HepG2 (cell line): ENCODE measurements at regions not wholly inside any gene's neighbourhood (a gene's known extent, or its start where the extent isn't known, plus 50 kb on each side); places are given as distances from the start of the nearest gene placed in this dataset.
A peak's percentile ranks its signal among the peaks of the same experiment; 100 is the strongest.

Experiments used
- ATF2 ChIP-seq: sonication (generic); formaldehyde crosslinking; IDR thresholded peaks from 2 replicates; pipeline ENCODE4 v1.4.0; 2020; ENCODE audit warnings: missing genetic modification reagents
- ATF7 ChIP-seq, 2 experiments: fragments of 450-650 bp in 1 of 2; sonication (generic) in 1 of 2; formaldehyde crosslinking in 1 of 2; IDR thresholded peaks; 2 replicates each; pipeline versions ENCODE4 v1.4.0 to v1.6.1; 2016 to 2020; ENCODE audit warnings: antibody characterized with exemption in 1 of 2, mild to moderate bottlenecking in 1 of 2, missing genetic modification reagents in 1 of 2
- BCL6 ChIP-seq: IDR thresholded peaks from 2 replicates; pipeline ENCODE4 v1.6.1; 2016; ENCODE audit warnings: missing genetic modification reagents, missing compliant biosample characterization
- ELF1 ChIP-seq: sonication (generic); formaldehyde crosslinking; IDR thresholded peaks from 2 replicates; pipeline ENCODE4 v1.4.0; 2020; ENCODE audit warnings: missing genetic modification reagents
- FOSL1 ChIP-seq: sonication (generic); formaldehyde crosslinking; IDR thresholded peaks from 2 replicates; pipeline ENCODE4 v1.9.0; 2021; ENCODE audit warnings: missing genetic modification reagents, borderline replicate concordance
- FOXP4 ChIP-seq: sonication (generic); formaldehyde crosslinking; IDR thresholded peaks from 2 replicates; pipeline ENCODE4 v1.4.0; 2020; ENCODE audit warnings: missing genetic modification reagents
- KAT2B ChIP-seq: fragments of 150-350 bp; IDR thresholded peaks from 2 replicates; pipeline ENCODE4 v1.6.1; 2014; ENCODE audit warnings: low read depth, low read length, borderline replicate concordance
- KLF11 ChIP-seq: IDR thresholded peaks from 2 replicates; pipeline ENCODE4 v1.6.1; 2016; ENCODE audit warnings: missing compliant biosample characterization
- MAFG ChIP-seq: sonication (generic); formaldehyde crosslinking; IDR thresholded peaks from 2 replicates; pipeline ENCODE4 v1.5.1; 2020; ENCODE audit warnings: mild to moderate bottlenecking, missing genetic modification reagents
- PATZ1 ChIP-seq: sonication (generic); formaldehyde crosslinking; IDR thresholded peaks from 2 replicates; pipeline ENCODE4 v1.4.0; 2020; ENCODE audit warnings: missing genetic modification reagents
- TARDBP ChIP-seq: sonication (generic); formaldehyde crosslinking; IDR thresholded peaks from 2 replicates; pipeline ENCODE4 v1.8.0; 2022; ENCODE audit warnings: mild to moderate bottlenecking, missing genetic modification reagents
- TBL1XR1 ChIP-seq: fragments of 150-350 bp; IDR thresholded peaks from 2 replicates; pipeline ENCODE4 v1.6.1; 2014; ENCODE audit warnings: borderline replicate concordance, low read length; ENCODE audit not compliant: partially characterized antibody
- TFE3 ChIP-seq: IDR thresholded peaks from 2 replicates; pipeline ENCODE4 v1.6.1; 2016
- THAP11 ChIP-seq: IDR thresholded peaks from 2 replicates; pipeline ENCODE4 v1.6.1; 2016; ENCODE audit warnings: missing biosample characterization, missing genetic modification reagents
- ZMYM4 ChIP-seq: sonication (generic); formaldehyde crosslinking; IDR thresholded peaks from 2 replicates; pipeline ENCODE4 v1.8.1; 2023; ENCODE audit warnings: mild to moderate bottlenecking, missing genetic modification reagents
- ZNF12 ChIP-seq: sonication (generic); formaldehyde crosslinking; IDR thresholded peaks from 2 replicates; pipeline ENCODE4 v1.5.0; 2020; ENCODE audit warnings: missing genetic modification reagents
- ZNF20 ChIP-seq: sonication (generic); formaldehyde crosslinking; IDR thresholded peaks from 2 replicates; pipeline ENCODE4 v1.4.0; 2020; ENCODE audit warnings: mild to moderate bottlenecking, moderate library complexity, missing genetic modification reagents
- ZNF512B ChIP-seq: sonication (generic); formaldehyde crosslinking; IDR thresholded peaks from 2 replicates; pipeline ENCODE4 v1.5.1; 2020; ENCODE audit warnings: missing genetic modification reagents, mild to moderate bottlenecking, borderline replicate concordance
- ZNF589 ChIP-seq: sonication (generic); formaldehyde crosslinking; conservative IDR thresholded peaks from 2 replicates; pipeline ENCODE4 v1.8.0; 2022; ENCODE audit warnings: mild to moderate bottlenecking, moderate library complexity, missing genetic modification reagents
- ZSCAN12 ChIP-seq: sonication (generic); formaldehyde crosslinking; IDR thresholded peaks from 2 replicates; pipeline ENCODE4 v1.9.0; 2021; ENCODE audit warnings: mild to moderate bottlenecking, missing genetic modification reagents

- TF ChIP-seq ZNF589 (CRISPR knock-in tag) (no peak), ATF7 (IDR thresholded peaks at IDR 0.05) (no peak), ATF7 (CRISPR knock-in tag; IDR thresholded peaks at IDR 0.05) (no peak), ATF2 (no peak), BCL6 (CRISPR knock-in tag) (peak; percentile 96), ZMYM4 (CRISPR knock-in tag) (peak; percentile 67; the same call in 1 of the 2 replicates), ZNF512B (CRISPR knock-in tag) (no peak), ELF1 (CRISPR knock-in tag) (0 out of 2 replicates have a peak, but pooled peaks have one; percentile 16), TFE3 (CRISPR knock-in tag) (peak; percentile 78), PATZ1 (CRISPR knock-in tag) (0 out of 2 replicates have a peak, but pooled peaks have one; percentile 11), MAFG (CRISPR knock-in tag) (no peak), KLF11 (CRISPR knock-in tag) (peak; percentile 79), ZSCAN12 (CRISPR knock-in tag) (no peak), FOXP4 (CRISPR knock-in tag) (peak; percentile 80), ZNF20 (CRISPR knock-in tag) (no peak), FOSL1 (CRISPR knock-in tag) (no peak), TBL1XR1 (no peak), THAP11 (CRISPR knock-in tag) (peak; percentile 64), KAT2B (no peak), TARDBP (CRISPR knock-in tag) (no peak), ZNF12 (0 out of 2 replicates have a peak, but pooled peaks have one; percentile 31)
These were observed 143.0 kb upstream of the EGFLAM start (continued) for GRCh38 chr5:38115318-38115827.
